Astrocyte (in vitro differentiated cells and primary cell): ENCODE measurements at regions not wholly inside any gene's neighbourhood (a gene's known extent, or its start where the extent isn't known, plus 50 kb on each side); places are given as distances from the start of the nearest gene placed in this dataset.

ENCODE experiments used
- EZH2 ChIP-seq: IDR thresholded peaks from 2 replicates; pipeline ENCODE4 v1.6.1; 2012; ENCODE audit warnings: mild to moderate bottlenecking, low read length, inconsistent platforms; ENCODE audit not compliant: insufficient read depth
- TF ChIP-seq, protein P1 (sequence below): IDR thresholded peaks from 2 replicates; pipeline ENCODE4 v1.5.1; 2011; ENCODE audit warnings: low read depth, mild to moderate bottlenecking, inconsistent platforms, low read length, moderate library complexity; ENCODE audit not compliant: insufficient read depth

DNA sequence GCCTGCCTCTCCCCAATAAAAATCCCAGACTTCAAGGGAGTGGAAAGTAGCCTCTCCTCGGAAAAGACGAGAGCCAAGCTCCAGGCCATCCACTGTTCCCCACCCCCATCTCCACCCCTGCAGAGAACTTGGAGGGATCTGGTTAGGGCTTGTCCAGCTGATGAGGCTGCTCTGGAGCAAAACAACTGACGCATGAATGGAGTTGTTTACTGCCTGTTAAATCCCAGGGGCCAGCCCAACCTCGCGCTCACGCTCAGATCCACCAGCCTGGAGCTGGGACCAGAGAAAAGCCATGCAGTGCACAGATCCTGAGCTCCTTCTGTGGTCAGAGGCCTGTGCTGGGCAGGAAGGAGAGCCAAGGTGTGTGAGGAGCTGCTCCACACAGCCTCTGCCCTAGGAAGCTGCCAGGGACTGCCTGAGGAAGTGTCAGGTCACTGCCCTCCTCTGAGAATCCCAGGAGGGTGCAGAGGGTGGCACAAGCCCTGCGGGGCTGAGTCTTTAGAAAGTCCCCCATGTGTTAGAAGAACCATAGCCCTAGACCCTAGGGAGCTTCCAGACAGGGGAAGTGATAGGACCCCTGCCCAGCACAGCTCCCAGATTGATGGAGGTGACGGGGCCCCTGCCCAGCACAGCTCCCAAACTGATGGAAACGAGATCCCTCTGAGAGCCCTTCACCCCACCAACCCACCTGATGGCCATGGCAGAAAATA lies 109.0 kb upstream of the IPO9 start:
- TF ChIP-seq, protein P1, sequence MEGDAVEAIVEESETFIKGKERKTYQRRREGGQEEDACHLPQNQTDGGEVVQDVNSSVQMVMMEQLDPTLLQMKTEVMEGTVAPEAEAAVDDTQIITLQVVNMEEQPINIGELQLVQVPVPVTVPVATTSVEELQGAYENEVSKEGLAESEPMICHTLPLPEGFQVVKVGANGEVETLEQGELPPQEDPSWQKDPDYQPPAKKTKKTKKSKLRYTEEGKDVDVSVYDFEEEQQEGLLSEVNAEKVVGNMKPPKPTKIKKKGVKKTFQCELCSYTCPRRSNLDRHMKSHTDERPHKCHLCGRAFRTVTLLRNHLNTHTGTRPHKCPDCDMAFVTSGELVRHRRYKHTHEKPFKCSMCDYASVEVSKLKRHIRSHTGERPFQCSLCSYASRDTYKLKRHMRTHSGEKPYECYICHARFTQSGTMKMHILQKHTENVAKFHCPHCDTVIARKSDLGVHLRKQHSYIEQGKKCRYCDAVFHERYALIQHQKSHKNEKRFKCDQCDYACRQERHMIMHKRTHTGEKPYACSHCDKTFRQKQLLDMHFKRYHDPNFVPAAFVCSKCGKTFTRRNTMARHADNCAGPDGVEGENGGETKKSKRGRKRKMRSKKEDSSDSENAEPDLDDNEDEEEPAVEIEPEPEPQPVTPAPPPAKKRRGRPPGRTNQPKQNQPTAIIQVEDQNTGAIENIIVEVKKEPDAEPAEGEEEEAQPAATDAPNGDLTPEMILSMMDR: no peak
- no peak for TF ChIP-seq EZH2
